Activated T-cell treated with anti-CD3 and anti-CD28 coated beads, Interleukin-2, amount 50 U/mL, for 24 hours (primary cell): ENCODE measurements at regions not wholly inside any gene's neighbourhood (a gene's known extent, or its start where the extent isn't known, plus 50 kb on each side); places are given as distances from the start of the nearest gene placed in this dataset.

Experiments used
- DNase-seq: peaks from one replicate; pipeline ENCODE4 v3.0.0-alpha.2; 2020
- H3K27ac Mint-ChIP-seq: 2 replicates; pipeline ENCODE4 v1.8.0; 2020; ENCODE audit warnings: mild to moderate bottlenecking, mixed read lengths
- H3K27me3 Mint-ChIP-seq: 2 replicates; pipeline ENCODE4 v1.8.0; 2020; ENCODE audit warnings: mixed read lengths
- H3K36me3 Mint-ChIP-seq: 2 replicates; pipeline ENCODE4 v1.8.0; 2020; ENCODE audit warnings: low read depth, mixed read lengths
- H3K4me1 Mint-ChIP-seq: 2 replicates; pipeline ENCODE4 v1.8.0; 2020; ENCODE audit warnings: low read depth, mixed read lengths
- H3K4me3 Mint-ChIP-seq: 2 replicates; pipeline ENCODE4 v1.8.0; 2020; ENCODE audit warnings: mild to moderate bottlenecking, moderate library complexity, mixed read lengths
- H3K9me3 Mint-ChIP-seq: 2 replicates; pipeline ENCODE4 v1.8.0; 2020; ENCODE audit warnings: mixed read lengths

DNA sequence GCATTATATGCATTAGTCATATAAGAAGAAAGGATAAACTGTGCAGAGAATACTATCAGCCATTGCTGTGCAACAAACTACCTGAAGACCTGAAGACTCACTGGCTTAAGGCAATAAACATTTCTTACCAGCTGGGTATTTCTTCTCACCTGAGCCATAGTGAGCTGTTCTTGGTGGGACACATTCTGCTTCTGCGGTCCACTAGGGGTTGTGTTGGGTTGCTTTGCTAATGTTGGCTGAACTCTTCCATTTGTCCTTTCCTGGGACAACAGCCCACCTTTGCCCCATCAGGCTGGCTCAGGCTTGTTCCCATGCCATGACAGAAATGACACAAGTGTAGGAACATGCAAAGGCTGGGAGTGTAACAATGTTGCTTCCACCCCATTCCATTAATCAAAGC, 388.6 kb downstream of the PCDH7 start:
- Mint-ChIP-seq H3K4me3 (no peak overlapping the region), H3K27me3 (no peaks in the 10 kb centered on the region), H3K9me3 (peaks cover 5% of the 10 kb centered on the region), H3K4me1 (no peaks in the 10 kb centered on the region), H3K27ac (no peak overlapping the region), H3K36me3 (no peaks in the 10 kb centered on the region)
- no peak for DNase-seq

DNA sequence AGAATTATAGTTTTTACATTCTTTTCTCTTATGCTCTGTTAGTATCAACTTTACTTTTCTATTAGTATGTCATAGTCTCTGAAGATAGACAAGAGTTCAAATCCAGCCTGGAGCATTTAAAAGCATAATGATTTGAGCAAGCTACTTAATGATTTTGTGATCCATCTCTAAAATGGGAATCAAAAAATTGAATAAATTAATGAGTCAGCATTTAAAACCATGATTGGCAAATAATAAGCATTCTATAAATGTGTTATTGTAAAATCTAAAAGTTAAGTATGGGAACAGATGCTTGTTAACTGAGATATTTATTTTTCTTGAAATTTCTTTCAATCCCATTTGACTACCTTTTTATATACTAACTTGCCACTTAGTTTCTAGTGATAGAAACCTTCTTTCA, 391.6 kb downstream of the PCDH7 start:
- DNase-seq: no peak
- Mint-ChIP-seq H3K4me1 (no peaks in the 10 kb centered on the region), H3K9me3 (peaks cover 3% of the 10 kb centered on the region), H3K4me3 (no peak overlapping the region), H3K27me3 (no peaks in the 10 kb centered on the region), H3K36me3 (no peaks in the 10 kb centered on the region), H3K27ac (no peak overlapping the region)

DNA sequence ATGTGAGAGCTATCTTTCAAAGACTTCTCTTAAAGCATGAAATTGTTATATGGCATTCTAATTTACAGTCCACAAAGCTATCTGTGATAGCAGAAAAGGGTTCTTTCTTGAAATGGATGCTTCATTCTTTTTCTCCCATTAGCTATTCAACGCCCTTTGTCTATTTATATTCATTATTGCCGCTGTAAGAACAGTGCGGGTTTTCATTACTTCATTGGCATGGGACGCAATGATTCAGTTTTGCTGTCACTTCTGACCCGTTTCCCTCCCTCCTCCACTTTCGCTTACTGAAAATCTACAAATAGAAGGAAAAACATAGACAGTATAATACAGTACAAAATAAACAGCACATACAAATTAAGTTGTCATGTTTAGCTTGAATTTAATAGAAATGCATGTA, 394.6 kb downstream of the PCDH7 start:
- Mint-ChIP-seq H3K4me3 (no peak overlapping the region), H3K36me3 (no peaks in the 10 kb centered on the region), H3K4me1 (no peaks in the 10 kb centered on the region), H3K9me3 (no peaks in the 10 kb centered on the region), H3K27me3 (no peaks in the 10 kb centered on the region), H3K27ac (no peak overlapping the region)
- DNase-seq: no peak

- H3K36me3 Mint-ChIP-seq: no peaks in the 10 kb centered on the region
- H3K4me3 Mint-ChIP-seq: no peak overlapping the region
- no peaks in the 10 kb centered on the region for H3K27me3 Mint-ChIP-seq
Measured at GRCh38 chr4:31124008-31124585, 403.9 kb downstream of the PCDH7 start.

GRCh38 chr4:31125061-31125460, 404.9 kb downstream of the PCDH7 start:
- Mint-ChIP-seq H3K36me3 (no peaks in the 10 kb centered on the region), H3K4me3 (no peak overlapping the region)

More at GRCh38 chr4:31124008-31124585, 403.9 kb downstream of the PCDH7 start:
- DNase-seq: no peak
- Mint-ChIP-seq H3K27ac (no peak overlapping the region), H3K4me1 (no peaks in the 10 kb centered on the region), H3K9me3 (peaks cover 10% of the 10 kb centered on the region)

GRCh38 chr4:31125496-31125895, 405.3 kb downstream of the PCDH7 start:
- Mint-ChIP-seq H3K27ac (no peak overlapping the region), H3K4me1 (no peaks in the 10 kb centered on the region), H3K36me3 (no peaks in the 10 kb centered on the region), H3K9me3 (peaks cover 15% of the 10 kb centered on the region), H3K27me3 (no peaks in the 10 kb centered on the region), H3K4me3 (no peak overlapping the region)
- no peak for DNase-seq

More at GRCh38 chr4:31125061-31125460, 404.9 kb downstream of the PCDH7 start:
- Mint-ChIP-seq H3K27ac (no peak overlapping the region), H3K27me3 (no peaks in the 10 kb centered on the region), H3K9me3 (peaks cover 14% of the 10 kb centered on the region), H3K4me1 (no peaks in the 10 kb centered on the region)
- no peak for DNase-seq

- no peaks in the 10 kb centered on the region for H3K27me3 Mint-ChIP-seq
Measured at GRCh38 chr4:31126881-31127398, 406.8 kb downstream of the PCDH7 start.

GRCh38 chr4:31130930-31131329, 410.8 kb downstream of the PCDH7 start:
- Mint-ChIP-seq H3K36me3 (no peaks in the 10 kb centered on the region), H3K27ac (no peak overlapping the region), H3K27me3 (no peaks in the 10 kb centered on the region), H3K9me3 (peaks cover 23% of the 10 kb centered on the region), H3K4me3 (no peak overlapping the region), H3K4me1 (no peaks in the 10 kb centered on the region)
- no peak for DNase-seq

More at GRCh38 chr4:31126881-31127398, 406.8 kb downstream of the PCDH7 start:
- peaks cover 15% of the 10 kb centered on the region for H3K9me3 Mint-ChIP-seq
- no peaks in the 10 kb centered on the region for H3K4me1 Mint-ChIP-seq
- no peak overlapping the region for H3K4me3 Mint-ChIP-seq
- no peaks in the 10 kb centered on the region for H3K36me3 Mint-ChIP-seq
- DNase-seq: no peak
- no peak overlapping the region for H3K27ac Mint-ChIP-seq

GRCh38 chr4:31134720-31135119, 414.6 kb downstream of the PCDH7 start:
- Mint-ChIP-seq H3K4me3 (no peak overlapping the region), H3K9me3 (peaks cover 28% of the 10 kb centered on the region), H3K36me3 (no peaks in the 10 kb centered on the region), H3K27me3 (no peaks in the 10 kb centered on the region), H3K27ac (no peak overlapping the region), H3K4me1 (no peaks in the 10 kb centered on the region)
- DNase-seq: no peak

DNA sequence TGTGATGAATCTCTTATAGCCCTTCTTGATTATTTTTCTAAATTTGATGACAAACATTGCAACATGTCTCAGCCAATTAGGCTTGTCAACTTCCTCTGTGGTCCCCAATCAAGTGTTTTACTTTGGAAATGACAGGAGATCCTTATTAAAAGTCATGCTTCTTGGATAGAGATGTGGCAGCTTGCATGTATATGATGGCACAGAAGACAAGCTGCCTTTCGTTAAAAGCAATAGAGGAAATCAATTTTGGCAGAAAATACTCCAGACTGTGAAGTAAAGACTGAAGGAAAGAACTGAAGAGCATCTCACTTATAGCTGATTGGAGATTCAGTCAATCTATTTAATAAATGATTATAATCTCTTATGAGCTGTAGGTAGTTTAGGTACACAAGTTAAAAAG, 419.6 kb downstream of the PCDH7 start:
- Mint-ChIP-seq H3K27ac (no peak overlapping the region), H3K36me3 (no peaks in the 10 kb centered on the region), H3K9me3 (peaks cover 15% of the 10 kb centered on the region), H3K4me3 (no peak overlapping the region), H3K27me3 (no peaks in the 10 kb centered on the region), H3K4me1 (no peaks in the 10 kb centered on the region)
- DNase-seq: no peak

DNA sequence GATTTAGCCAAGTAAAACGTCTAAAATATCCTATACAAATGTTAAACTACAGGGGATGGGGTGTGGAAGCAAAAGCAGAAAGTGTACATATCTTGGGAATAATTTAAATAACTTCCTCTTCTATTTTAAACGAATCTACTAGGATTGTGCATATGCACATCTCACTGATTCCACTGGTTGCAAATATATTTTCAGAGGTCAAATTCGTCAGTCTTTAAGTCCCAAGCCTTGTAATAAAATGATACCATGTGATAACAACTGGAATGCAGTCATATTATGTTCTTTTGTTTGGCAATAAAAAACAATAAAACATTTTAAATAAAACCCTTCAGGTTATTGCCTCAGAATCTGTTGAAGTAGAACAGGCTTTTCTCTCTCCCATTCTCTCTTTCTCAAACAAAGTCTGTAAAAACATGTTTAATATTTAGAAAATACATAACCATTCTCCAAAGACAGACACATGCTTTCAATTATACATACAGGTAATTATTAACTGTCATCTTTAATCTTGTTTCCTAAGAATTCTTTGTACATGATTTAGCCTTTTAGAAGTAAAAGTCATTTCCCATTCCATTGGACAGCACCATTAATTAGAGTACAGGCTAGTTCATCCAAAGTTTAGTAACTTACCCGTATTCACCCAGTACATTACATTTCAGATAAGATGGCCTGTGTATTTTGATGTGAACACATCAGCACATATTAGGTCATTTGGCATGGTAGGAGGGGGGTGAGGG, 421.1 kb downstream of the PCDH7 start:
- no peaks in the 10 kb centered on the region for H3K36me3 Mint-ChIP-seq
- no peaks in the 10 kb centered on the region for H3K27me3 Mint-ChIP-seq
- DNase-seq: no peak
- no peaks in the 10 kb centered on the region for H3K4me1 Mint-ChIP-seq
- H3K9me3 Mint-ChIP-seq: peaks cover 15% of the 10 kb centered on the region
- H3K27ac Mint-ChIP-seq: no peak overlapping the region
- H3K4me3 Mint-ChIP-seq: no peak overlapping the region

GRCh38 chr4:31141832-31142142, 421.6 kb downstream of the PCDH7 start:
- no peaks in the 10 kb centered on the region for H3K4me1 Mint-ChIP-seq

GRCh38 chr4:31146366-31146765, 426.2 kb downstream of the PCDH7 start:
- Mint-ChIP-seq H3K9me3 (peaks cover 12% of the 10 kb centered on the region), H3K4me3 (no peak overlapping the region), H3K27ac (no peak overlapping the region), H3K36me3 (no peaks in the 10 kb centered on the region), H3K27me3 (no peaks in the 10 kb centered on the region), H3K4me1 (no peaks in the 10 kb centered on the region)
- no peak for DNase-seq

More at GRCh38 chr4:31141832-31142142, 421.6 kb downstream of the PCDH7 start:
- Mint-ChIP-seq H3K9me3 (peaks cover 17% of the 10 kb centered on the region), H3K27me3 (no peaks in the 10 kb centered on the region), H3K27ac (no peak overlapping the region), H3K36me3 (no peaks in the 10 kb centered on the region), H3K4me3 (no peak overlapping the region)
- DNase-seq: no peak

- H3K9me3 Mint-ChIP-seq: peaks cover 15% of the 10 kb centered on the region
- H3K4me3 Mint-ChIP-seq: no peak overlapping the region
- no peak for DNase-seq
- H3K36me3 Mint-ChIP-seq: no peaks in the 10 kb centered on the region
- H3K27me3 Mint-ChIP-seq: no peaks in the 10 kb centered on the region
- no peak overlapping the region for H3K27ac Mint-ChIP-seq
- no peaks in the 10 kb centered on the region for H3K4me1 Mint-ChIP-seq
Measured at GRCh38 chr4:31148990-31149389, 428.8 kb downstream of the PCDH7 start.

DNA sequence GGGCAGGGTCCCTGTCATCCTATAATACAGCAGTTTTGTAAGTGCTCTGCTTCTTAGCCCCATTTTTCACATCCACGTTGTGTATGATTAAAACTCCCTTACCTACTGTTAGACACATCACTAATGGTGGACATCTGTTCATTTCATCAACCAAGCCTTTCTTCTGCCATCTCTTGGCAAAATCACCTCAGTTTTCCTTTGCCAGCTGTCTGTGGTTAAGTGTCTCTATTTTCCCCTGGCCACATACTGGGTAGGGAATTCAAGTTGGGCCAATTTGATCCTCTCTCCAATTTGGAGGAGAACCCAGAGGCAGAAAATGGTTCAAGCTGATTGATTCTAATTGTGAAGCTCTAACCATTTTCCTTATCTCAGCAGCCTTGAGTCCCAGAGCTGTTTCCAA, 436.1 kb downstream of the PCDH7 start:
- Mint-ChIP-seq H3K4me1 (no peaks in the 10 kb centered on the region), H3K9me3 (peaks cover 3% of the 10 kb centered on the region), H3K27ac (no peak overlapping the region), H3K36me3 (no peaks in the 10 kb centered on the region), H3K27me3 (no peaks in the 10 kb centered on the region), H3K4me3 (no peak overlapping the region)
- DNase-seq: no peak
